Renal pelvis (tissue), 1 donor: ENCODE measurements at regions not wholly inside any gene's neighbourhood (a gene's known extent, or its start where the extent isn't known, plus 50 kb on each side); places are given as distances from the start of the nearest gene placed in this dataset.

Source experiments
- DNase-seq: peaks from one replicate; pipeline ENCODE4 v3.0.0-alpha.2; 2013

DNA sequence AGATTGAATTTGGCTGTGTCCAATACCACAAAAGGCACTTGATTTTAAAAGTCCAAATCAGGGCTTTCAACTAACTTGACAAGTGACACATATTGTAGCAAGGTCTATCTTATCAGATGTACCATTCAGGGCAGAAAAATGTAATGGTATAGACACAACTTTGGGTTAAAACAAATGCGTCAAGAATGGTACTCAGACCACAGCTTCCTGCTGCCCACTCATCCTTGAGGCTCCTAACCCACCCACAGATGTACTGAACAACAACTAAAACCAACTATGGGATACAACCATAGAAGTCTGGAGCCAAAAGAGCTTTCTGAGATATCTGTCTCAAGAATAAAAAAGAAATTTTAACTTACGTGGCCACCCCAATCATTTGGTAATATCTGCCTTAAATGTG lies 105.2 kb downstream of the RBM43 start:
- no peak for DNase-seq

DNA sequence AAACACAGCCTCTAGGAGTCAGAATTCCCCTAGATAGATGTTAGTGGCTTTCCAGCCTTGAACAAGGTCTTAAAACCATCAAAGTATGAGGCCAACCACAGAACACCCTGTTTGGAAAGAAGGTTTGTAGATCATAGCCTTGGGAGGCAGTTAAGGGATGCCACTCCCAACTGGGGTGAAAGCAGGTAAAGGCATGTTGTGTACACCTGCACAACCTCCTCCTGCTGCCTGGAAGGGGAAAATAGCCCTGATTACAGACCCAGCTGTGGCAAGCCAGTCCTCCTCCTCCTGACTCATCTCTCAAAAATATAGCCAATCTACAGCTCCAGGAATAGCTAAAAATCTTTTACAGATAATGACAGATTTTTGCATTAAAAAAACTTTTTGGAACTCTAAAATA lies 108.1 kb downstream of the RBM43 start:
- DNase-seq = no peak

DNA sequence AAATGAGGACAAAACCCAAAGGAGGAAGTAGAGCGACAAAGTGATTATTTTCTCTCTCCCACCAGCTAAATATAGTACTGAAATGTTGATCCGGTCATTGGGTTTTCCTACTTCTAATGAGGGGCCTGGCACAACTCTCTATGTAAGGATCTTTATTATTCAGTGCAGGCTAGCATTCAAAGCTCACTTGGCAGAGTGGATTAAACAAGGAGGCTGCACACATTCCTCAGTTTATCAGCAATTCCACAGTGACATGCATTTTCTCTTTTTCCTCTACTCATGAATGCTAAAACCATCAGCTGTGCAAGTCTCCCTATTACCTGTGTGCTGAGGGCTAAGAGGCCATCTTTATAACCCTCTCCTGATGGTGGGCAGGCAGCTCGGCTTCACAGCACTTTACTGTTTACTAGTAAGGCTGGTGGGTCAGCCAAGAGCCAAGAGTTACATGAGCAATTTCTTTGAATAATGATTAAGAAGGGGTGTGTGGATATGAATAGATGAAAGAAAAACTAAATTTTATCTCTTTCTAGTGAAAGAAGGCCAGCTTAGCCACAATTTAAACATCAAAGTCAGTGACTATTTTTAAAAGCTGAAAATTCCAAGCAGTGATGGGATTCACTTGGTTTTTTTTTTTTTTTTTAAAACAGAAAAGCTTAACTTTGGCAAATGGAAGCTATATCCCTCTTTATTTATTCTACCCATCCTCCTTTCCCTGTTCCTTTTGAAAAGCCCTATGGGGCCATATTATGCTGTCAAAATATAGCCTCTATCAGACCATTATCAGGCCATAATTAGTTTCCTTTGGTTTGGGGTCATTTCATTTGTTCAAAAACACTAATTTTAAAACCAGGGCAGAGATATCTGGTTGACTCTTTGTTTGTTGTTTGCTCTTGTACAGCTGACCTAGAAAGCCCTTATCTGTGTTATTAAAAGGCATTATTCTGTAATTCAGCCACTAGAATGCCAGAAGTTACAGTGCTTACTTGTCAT lies 111.0 kb downstream of the RBM43 start:
- peak; percentile 5 for DNase-seq

DNA sequence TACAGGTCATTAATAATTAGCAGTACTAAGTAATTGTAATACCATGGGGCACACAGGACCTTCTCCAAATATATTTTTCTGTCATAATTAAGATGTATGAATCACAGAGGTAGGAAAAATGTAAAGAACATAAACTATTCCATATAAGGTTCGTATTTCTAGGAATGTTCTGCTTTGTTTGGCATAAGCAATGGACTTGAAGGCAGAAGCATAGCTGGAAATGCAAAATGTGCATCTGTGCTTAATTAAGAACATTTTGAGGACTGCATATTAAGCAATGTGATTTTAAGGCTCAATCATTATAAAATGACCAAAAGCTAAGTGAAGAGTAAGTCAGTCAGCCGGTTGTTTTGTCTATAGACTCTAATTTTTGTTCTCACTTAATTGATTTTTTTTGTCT lies 123.2 kb downstream of the RBM43 start:
- DNase-seq = no peak

DNA sequence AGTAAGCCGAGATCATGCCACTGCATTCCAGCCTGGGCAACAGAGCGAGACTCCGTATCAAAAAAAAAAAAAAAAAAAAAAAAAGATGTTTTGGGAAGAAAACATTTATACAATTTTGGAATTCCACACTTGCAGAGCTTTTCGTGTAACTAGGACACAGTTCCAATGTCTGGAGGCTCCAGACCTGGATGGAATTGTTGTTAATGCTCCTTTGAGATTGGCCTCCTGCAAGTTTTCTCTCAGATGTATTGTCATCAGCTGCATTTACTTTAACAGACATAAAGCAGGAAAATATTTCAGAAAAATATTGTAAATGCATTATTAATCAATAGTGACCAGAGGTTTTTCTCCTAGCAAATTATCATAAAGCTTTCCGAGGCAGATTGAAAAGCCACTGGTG lies 124.1 kb downstream of the RBM43 start:
- no peak for DNase-seq

DNA sequence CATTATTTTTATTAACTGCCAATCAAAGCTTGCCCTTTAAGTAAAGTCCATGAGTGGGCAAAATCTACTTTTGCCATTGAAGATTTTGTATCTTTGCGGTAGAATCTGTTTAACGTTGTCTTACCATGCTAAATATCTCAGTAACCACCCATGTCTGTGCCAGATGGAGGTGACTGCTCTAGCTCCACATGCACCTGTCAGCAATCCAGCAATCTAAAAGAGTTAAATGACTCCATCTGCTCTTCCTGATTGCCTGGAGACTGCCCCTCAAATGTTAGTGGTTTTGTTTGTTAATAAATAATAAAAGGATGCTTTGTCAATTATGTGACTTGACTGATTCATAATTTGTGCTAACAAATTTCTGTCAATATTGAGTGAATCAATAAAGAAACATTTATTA lies 141.7 kb downstream of the RBM43 start:
- no peak for DNase-seq

DNA sequence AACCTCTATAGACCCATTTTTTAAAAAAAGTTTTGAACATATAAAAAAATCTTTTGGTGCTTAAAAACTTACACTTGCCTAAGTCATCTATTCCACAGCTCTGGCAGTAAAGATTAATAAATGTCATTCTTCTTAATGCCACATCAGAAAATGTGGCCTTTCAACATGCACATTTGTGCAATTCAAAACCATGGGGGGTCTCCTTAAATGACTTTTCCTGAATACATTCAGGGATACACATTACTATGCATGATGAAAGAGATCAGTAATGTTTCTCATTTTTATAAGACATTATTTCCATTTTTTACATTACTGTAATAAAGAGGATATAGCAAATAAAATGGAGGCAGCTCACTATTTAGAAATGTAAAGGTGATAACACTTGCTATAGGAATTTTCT lies 142.3 kb downstream of the RBM43 start:
- no peak for DNase-seq

DNA sequence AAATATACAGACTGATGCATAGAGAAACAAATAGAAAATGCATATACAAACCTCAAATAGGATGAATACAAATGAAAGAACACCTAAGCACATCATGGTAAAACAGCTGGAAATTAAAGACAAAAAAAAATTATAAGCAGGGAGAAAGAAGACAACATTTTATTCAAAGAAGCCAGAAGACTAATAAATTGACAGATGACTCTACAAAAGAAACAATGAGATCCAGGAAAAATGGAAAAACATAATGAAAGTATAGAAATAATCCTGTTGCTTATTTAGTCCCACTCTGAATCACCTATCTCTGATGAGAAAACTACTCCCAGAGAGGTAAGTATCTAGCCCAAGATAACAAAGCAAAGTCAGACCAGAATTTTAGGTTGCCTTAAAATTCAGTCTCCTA lies 143.4 kb downstream of the RBM43 start:
- no peak for DNase-seq

DNA sequence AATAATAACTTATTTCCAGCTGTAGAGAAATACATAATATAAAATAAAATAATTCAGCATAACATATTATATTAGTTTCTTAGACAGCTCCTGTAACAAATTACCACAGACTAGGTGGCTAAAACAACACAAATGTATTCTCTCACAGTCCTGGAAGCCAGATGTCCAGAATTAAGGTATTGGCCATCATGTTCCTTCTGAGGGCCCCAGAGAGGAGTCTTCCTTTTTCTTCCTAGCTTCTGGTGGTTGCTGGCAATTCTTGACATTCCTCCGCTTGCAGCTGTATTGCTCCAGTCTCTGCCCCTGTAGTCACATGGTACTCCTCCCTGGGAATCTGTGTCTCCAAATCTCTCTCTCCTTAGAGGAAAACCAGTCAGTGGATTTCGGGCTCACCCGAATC lies 146.8 kb downstream of the RBM43 start:
- no peak for DNase-seq

DNA sequence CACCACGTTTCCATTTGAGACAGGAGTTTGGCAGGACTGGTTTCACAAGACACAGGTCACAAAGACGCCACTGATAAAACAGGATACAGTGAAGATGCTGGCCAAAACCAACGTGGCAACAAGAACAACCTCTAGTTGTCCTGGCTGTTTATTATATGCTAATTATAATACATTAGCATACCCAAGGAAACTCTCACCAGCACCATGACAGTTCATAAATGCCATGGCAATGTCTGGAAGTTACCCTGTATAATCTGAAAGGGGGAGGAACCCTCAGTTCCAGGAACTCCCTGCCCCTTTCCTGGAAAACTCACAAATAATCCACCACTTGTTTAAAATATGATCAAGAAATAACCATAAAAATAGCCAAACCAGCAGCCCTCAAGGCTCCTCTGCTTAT lies 148.3 kb downstream of the RBM43 start:
- no peak for DNase-seq

DNA sequence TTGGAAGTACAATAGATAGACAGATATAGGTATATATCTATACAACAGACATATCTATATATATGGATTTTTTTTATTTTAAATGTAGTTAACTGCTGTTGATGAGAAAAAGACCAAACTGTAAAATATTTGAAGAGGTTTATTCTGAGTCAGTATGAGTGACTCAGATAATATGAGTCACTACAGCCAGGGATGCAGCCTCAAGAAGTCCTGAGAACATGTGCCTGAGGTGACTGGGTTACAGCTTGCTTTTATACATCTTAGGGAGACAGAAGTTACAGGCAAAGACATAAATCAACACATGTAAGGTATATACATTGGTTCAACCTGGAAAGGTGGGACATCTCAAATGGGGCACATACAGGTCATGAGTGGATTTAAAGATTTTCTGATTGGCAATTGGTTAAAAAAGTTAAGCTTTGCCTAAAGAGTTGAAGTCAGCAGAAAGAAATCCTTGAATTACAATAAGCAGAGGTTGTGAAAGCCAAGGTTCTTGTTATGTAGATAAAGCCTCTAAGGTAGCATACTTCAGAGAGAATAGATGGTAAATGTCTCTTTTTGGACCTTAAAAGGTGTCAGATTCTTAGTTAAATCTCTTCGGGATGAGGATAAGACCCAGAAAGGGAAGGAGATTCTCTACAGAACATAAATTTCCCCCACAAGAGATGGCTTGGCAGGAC lies 149.9 kb downstream of the RBM43 start:
- no peak for DNase-seq

DNA sequence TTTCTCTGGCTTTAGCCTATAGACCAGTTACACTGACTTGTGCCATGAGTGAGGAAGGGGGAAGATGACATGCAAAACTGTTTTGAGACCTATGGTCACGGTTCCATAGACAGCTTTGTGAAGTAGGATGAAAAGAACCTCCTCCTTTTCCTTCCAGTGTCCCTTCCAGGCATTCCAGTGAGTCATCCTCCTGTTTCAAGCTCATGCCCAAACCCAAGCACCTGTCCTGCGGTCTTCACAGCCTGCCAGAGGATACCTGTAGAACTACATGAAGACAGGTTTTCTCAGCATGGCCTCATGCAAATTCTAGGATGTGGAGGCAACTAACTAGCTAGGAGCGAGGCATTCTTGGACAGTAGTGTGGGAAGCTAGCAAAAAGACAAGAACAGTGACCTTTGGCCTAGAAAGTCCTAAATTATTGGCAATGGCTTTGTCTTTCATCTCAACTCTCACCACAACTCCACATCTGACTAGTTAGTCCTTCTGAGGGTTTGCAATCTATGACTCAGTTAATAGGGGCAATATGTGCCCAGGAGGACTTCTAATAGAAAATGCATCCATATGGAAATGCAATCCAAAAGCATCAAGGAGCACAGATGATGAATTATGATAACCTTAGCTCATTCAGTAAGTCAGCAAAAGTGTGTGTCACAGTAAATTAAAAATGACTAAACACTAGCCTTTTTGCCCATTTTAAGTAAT lies 154.7 kb downstream of the RBM43 start:
- no peak for DNase-seq

DNA sequence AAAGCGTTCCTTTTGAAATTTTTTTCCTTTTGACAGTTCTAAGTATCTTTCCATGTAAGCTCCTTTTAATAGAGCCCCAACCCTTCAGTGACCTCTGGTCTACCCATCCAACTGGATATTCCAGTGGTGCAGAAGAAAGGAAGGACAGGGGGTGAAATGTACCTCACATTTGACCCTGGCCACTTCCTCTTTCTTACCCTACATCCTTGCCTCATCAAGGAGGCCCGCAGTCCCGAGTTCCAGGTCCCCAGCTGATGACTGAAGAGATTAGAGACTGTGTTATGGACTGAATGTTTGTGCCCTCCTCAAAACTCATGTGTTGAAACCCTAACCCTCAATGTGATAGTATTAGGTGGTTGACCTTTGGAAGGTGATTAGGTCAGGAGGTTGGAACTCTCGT lies 158.1 kb downstream of the RBM43 start:
- DNase-seq = no peak

DNA sequence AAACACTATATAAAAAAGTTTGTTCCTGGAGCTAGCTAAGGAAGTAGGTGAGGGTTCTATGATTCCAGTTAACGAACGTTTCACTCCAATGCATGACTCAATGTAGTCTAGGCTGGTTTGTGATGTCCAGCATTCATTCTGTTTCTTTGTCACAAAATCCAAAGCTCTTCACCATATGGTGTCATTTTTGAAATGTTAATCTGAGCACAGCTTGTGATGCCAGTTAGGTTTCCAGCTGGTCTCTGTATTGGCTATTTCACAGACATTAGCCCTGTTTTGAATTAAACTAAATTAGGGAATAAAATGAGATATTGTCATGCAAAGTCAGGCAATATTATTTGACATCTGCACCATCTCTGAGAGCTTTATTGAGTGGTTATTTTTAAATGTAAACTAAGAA lies 159.4 kb downstream of the RBM43 start:
- no peak for DNase-seq

DNA sequence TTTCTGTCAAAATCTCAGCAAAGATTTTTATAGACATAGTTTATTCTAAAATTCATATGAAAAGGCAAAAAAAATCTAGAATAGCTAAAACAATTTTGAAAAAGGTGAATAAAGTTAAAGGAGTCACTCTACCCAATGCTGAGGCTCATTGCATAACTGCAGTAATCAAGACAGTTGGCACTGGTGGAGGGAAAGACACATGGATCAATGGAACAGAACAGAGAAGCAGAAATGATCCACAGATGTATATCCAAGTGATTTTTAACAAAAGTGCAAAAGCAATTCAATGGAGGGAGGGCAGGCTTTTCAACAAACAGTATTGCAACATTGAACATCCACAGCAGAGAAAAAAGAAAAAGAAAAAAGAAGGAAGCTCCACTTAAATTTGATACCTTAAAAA lies 162.8 kb downstream of the RBM43 start:
- DNase-seq = no peak

DNA sequence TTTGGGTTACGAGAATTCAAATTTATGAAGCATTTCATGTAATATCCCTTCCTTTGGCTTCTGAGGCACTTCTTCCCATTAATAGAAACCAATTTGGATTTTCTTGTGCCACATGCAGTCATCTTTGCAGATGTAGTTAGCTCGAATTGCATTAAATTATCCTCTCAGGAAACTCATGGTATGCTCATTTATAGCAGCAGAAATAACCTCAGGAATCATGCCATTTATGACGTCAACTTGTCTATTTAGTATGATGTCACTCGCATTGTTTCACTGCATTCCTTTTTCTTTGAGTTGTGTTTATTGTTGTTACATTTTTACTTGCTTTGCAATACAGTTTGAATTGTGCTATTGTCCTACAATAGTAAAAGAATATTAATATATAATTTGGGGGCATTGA lies 163.8 kb downstream of the RBM43 start:
- no peak for DNase-seq

DNA sequence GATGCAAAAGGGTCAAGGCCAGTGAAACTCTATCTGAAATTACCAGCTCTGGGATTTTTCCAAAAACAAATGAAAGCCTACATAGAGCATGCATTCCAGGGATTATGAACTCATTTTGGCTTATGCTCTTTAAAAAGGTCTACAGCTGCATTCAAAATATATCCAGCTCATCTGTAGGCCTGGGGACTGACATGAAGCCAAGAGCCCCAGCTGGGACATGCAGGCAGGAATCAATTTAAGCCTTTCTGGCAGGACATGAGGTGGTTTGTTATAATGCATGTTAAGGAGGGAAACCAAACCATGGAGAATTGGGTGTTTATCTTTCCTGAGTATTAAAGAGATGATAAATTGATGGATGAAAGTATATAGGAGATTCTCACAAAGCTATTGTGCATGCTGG lies 164.5 kb downstream of the RBM43 start:
- peak; percentile 2 for DNase-seq

DNA sequence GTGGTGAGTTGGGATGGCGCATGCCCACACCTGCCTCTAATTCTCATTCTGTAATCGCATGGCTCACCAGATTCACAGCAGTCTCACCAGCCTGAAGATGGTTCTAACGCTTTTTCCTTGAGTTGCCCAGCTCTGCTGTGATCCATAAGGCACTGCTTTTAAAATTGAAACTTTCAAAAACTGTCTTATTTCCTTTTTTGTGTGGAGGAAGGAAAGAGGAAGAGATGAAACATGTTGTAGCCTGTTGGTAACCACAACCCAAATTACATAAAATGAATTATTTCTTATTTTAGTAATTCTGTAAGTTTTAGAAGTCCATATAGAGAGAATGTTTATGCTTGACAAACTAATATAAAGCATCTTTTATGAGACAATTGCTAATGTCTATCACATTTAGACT lies 165.4 kb downstream of the RBM43 start:
- DNase-seq = no peak

DNA sequence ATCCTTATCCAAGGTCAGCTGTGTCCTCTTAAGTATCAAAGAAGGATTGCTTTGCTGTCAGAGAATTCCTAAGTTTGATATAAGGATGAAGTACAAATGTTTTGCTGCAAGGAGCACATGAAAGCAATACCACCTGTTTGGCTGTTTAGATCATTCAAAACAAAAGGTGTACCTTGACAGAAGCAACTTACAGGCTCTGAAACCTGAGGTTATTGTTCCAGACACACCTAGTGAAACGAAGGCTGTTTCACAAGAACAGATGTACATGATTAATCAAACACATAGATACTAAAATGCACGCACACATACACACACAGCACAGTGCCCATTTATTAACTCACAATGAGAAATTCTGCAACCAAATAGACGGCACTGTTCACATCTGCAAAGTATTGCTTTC lies 166.2 kb downstream of the RBM43 start:
- DNase-seq = no peak

DNA sequence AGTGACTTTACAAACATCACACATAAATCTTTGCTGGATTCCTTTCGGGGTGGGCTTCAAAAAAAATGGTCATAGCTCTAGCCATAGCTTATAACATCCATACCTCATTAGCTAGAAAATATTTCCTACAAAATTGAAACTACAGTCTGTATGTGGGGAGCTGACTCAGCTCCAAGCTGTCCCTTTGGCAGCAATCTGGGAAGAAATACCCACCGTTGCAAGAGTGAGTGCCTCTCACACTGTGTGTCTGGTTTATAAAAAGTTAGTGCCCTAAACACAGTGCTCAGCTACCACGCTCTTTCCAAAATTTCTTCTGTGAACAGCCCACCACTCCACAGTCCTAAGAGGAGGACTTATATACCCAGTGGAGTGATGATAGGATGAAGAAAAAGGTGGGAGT lies 170.1 kb downstream of the RBM43 start:
- DNase-seq = no peak

DNA sequence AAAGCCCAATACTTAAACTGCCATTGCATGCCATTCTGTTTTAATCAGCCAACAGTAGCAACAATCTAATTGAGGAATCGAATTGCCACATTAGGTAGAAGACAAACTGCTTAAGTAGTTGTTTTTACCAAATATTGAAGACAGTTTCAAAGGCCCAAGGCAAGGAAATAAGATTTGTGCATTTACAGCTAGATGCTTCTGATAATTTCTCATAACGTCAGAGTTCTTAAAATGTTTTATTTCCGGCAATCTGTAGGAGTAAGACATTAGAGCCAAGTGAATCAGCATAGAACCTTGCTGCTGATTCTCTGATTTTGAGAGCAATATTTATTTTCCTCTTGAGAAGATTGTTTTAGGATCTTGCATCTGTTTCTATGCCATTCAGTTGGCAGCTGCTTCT lies 174.3 kb downstream of the RBM43 start:
- no peak for DNase-seq

DNA sequence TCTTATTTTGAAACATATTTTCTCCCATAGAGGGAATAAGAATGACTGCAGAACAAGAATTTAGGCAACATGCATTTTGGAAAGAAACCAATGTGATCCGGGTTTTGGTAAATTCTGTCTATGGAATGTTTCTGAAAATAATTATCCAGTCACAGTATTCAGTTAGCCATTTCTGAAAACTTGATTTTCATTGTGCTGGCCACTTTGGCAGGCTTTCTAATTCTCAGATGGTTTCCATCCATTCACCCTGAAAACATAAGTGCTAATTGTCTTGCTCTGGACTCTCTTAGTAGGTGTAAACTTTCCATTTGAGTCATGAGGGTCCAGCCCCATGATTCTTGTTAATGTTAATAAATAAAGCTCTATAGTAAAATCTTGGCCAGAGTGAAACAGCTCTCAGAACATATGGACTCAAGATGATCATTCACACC lies 176.5 kb downstream of the RBM43 start:
- no peak for DNase-seq
